Spleen (tissue), 7 donors: ENCODE measurements at regions not wholly inside any gene's neighbourhood (a gene's known extent, or its start where the extent isn't known, plus 50 kb on each side); places are given as distances from the start of the nearest gene placed in this dataset.

Experiments
- POLR2A ChIP-seq, 3 donors: fragments of 450-650 bp; IDR thresholded peaks; one replicate each; pipeline ENCODE4 v1.5.1; 2017; ENCODE audit warnings: antibody characterized with exemption in 3 of 3, mild to moderate bottlenecking in 1 of 3
- TF ChIP-seq, protein P1 (sequence below), 11 experiments: fragments of 200-600 bp in 7 of 11; fragments of 450-650 bp in 4 of 11; sonication (generic) in 4 of 11; IDR thresholded peaks in 8 of 11; conservative IDR thresholded peaks in 3 of 11; 1 replicate in 7 of 11; 2 replicates in 4 of 11; pipeline versions ENCODE4 v1.4.0 to v1.8.0; 2016 to 2021; ENCODE audit warnings: antibody characterized with exemption in 11 of 11, inconsistent platforms in 4 of 11, mild to moderate bottlenecking in 1 of 11
- donor health status: DM: no; HTN: no; CAD: no; lungs with moderate emphysema.
- donor health status: DM: no; HTN: no; CAD: no.
- donor health status: DM: no; HTN: no; CAD: no.

GRCh38 chr4:111466811-111467604 lies 678.2 kb upstream of the FAM241A start:
- TF ChIP-seq POLR2A (IDR thresholded peaks at IDR 0.05) = no peak
- TF ChIP-seq, protein P1, sequence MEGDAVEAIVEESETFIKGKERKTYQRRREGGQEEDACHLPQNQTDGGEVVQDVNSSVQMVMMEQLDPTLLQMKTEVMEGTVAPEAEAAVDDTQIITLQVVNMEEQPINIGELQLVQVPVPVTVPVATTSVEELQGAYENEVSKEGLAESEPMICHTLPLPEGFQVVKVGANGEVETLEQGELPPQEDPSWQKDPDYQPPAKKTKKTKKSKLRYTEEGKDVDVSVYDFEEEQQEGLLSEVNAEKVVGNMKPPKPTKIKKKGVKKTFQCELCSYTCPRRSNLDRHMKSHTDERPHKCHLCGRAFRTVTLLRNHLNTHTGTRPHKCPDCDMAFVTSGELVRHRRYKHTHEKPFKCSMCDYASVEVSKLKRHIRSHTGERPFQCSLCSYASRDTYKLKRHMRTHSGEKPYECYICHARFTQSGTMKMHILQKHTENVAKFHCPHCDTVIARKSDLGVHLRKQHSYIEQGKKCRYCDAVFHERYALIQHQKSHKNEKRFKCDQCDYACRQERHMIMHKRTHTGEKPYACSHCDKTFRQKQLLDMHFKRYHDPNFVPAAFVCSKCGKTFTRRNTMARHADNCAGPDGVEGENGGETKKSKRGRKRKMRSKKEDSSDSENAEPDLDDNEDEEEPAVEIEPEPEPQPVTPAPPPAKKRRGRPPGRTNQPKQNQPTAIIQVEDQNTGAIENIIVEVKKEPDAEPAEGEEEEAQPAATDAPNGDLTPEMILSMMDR (IDR thresholded peaks at IDR 0.05 in 8 of 11, conservative IDR thresholded peaks at IDR 0.05 in 3 of 11) = no peak
